Stomach (tissue), 4 donors: ENCODE measurements at regions not wholly inside any gene's neighbourhood (a gene's known extent, or its start where the extent isn't known, plus 50 kb on each side); places are given as distances from the start of the nearest gene placed in this dataset.

Source experiments
- CTCF ChIP-seq, 7 experiments: fragments of 450-650 bp in 4 of 7; fragments of 200-600 bp in 3 of 7; sonication (generic) in 3 of 7; IDR thresholded peaks; one replicate each; pipeline ENCODE4 v1.5.1; 2016 to 2019; ENCODE audit warnings: antibody characterized with exemption in 7 of 7, control low read depth in 2 of 7, mild to moderate bottlenecking in 1 of 7
- EP300 ChIP-seq: sonication (generic); formaldehyde crosslinking; IDR thresholded peaks from one replicate; pipeline ENCODE4 v1.6.1; 2017; ENCODE audit warnings: antibody characterized with exemption
- POLR2A ChIP-seq, 4 donors: fragments of 450-650 bp; IDR thresholded peaks; one replicate each; pipeline ENCODE4 v1.6.1; 2016; ENCODE audit warnings: antibody characterized with exemption in 4 of 4, control low read depth in 2 of 4, mild to moderate bottlenecking in 1 of 4, moderate library complexity in 1 of 4
- POLR2AphosphoS5 ChIP-seq, 3 donors: sonication (generic); formaldehyde crosslinking; IDR thresholded peaks; one replicate each; pipeline ENCODE4 v1.6.1; 2016; ENCODE audit warnings: antibody characterized with exemption in 3 of 3

- TF ChIP-seq CTCF (IDR thresholded peaks at IDR 0.05) (no peak), EP300 (no peak), POLR2A (IDR thresholded peaks at IDR 0.05) (no peak), POLR2AphosphoS5 (IDR thresholded peaks at IDR 0.05) (no peak)
These were observed 386.5 kb downstream of the SHQ1 start for GRCh38 chr3:72461787-72462186.
